ENCODE measurements at regions not wholly inside any gene's neighbourhood (a gene's known extent, or its start where the extent isn't known, plus 50 kb on each side); places are given as distances from the start of the nearest gene placed in this dataset.

DNA sequence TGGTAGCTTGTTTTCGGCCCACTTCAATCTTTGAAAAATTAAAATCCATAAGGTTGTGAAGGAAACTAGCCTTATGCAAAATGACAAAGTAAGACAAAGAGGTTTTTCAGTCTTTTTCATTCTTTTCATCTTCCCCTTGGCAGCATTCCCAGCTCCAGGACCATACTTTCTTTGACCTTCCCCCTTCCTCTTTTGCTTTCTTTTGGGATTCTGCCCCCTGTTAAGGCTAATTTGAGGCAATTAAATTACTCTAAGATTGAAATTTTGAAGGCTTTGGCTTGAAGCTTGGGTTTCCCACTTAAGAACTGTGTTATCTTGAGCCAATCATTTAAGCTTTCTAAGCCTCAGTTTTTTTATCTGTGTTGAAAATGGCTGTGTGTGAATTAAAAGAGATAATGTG lies 124.9 kb downstream of the DACT1 start:
- no peak for TF ChIP-seq POLR2A (IDR thresholded peaks at IDR 0.05)
- TF ChIP-seq, protein P1, sequence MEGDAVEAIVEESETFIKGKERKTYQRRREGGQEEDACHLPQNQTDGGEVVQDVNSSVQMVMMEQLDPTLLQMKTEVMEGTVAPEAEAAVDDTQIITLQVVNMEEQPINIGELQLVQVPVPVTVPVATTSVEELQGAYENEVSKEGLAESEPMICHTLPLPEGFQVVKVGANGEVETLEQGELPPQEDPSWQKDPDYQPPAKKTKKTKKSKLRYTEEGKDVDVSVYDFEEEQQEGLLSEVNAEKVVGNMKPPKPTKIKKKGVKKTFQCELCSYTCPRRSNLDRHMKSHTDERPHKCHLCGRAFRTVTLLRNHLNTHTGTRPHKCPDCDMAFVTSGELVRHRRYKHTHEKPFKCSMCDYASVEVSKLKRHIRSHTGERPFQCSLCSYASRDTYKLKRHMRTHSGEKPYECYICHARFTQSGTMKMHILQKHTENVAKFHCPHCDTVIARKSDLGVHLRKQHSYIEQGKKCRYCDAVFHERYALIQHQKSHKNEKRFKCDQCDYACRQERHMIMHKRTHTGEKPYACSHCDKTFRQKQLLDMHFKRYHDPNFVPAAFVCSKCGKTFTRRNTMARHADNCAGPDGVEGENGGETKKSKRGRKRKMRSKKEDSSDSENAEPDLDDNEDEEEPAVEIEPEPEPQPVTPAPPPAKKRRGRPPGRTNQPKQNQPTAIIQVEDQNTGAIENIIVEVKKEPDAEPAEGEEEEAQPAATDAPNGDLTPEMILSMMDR (IDR thresholded peaks at IDR 0.05), result no peak
- Histone ChIP-seq H3K27ac (no peak overlapping the region), H3K36me3 (no peaks in the 10 kb centered on the region), H3K4me1 (no peaks in the 10 kb centered on the region), H3K27me3 (no peaks in the 10 kb centered on the region), H3K4me3 (no peak overlapping the region), H3K9me3 (no peaks in the 10 kb centered on the region)
- DNase-seq, result no peak
- WGBS, 2 donors, result 88 to 94% methylated on average over 1 of the region's 1 CpG
- intact Hi-C loops (cut with DNase I), result no loop called here

DNA sequence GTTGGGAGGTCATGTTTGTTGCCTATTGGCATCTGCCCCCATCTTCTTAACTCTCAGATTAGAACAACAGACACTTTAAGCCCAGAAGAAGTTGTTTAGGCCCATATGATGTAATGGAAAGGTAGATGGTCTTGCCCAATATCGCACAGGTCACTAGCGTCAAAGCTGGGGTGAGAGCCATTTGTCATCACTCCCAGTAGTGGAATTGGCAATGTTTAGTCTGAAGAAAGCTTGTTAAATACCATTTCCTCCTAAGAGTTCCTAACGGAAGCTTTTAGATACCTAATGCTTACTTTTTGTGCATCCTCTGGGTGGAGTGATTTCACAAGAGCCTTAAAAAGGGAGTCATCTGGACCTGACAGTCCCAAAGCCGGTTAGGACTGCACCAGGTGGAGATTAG lies 125.4 kb downstream of the DACT1 start:
- no peaks in the 10 kb centered on the region for H3K4me1 ChIP-seq
- H3K9me3 ChIP-seq, result no peaks in the 10 kb centered on the region
- no peak overlapping the region for H3K4me3 ChIP-seq
- intact Hi-C loops (cut with DNase I), result no loop called here
- H3K36me3 ChIP-seq, result no peaks in the 10 kb centered on the region
- no peak overlapping the region for H3K27ac ChIP-seq
- TF ChIP-seq, protein P1 (IDR thresholded peaks at IDR 0.05), result no peak
- TF ChIP-seq POLR2A (IDR thresholded peaks at IDR 0.05), result no peak
- 77 to 80% methylated on average over 4 of the region's 4 CpGs for WGBS, 2 donors
- DNase-seq, result no peak
- H3K27me3 ChIP-seq, result no peaks in the 10 kb centered on the region

DNA sequence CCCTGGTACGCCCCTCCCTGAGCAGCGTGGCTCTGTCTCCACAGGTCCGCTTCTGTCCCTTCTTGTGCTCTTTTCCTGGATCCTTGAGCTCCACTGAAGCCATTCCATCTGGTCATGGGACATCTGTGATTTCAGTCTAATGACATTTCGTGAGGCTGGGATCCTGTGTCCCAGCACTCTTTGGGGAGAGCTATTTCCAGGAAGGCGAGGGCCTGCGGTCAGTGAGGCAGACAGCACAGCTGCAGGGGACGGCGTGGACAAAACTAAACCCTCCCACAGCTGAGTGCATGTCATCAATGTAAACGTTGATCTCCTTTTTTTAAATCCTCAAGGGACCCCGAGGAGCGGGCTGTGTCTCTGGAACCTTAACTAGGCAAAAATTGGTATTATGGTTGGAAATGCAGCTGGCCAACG lies 127.7 kb downstream of the DACT1 start:
- no peak for DNase-seq
- 77% methylated on average over 8 to 11 of the region's 12 CpGs for WGBS, 2 donors
- H3K27ac ChIP-seq, result peak overlapping the region in 2 of 4 donors; percentile 19 to 58
- no peak for TF ChIP-seq POLR2A (IDR thresholded peaks at IDR 0.05)
- TF ChIP-seq, protein P1 (IDR thresholded peaks at IDR 0.05), result no peak
- intact Hi-C loops (cut with DNase I), result no loop called here
- no peaks in the 10 kb centered on the region for H3K27me3 ChIP-seq
- H3K4me3 ChIP-seq, result no peak overlapping the region
- no peaks in the 10 kb centered on the region for H3K9me3 ChIP-seq
- H3K36me3 ChIP-seq, result no peaks in the 10 kb centered on the region
- no peaks in the 10 kb centered on the region for H3K4me1 ChIP-seq

DNA sequence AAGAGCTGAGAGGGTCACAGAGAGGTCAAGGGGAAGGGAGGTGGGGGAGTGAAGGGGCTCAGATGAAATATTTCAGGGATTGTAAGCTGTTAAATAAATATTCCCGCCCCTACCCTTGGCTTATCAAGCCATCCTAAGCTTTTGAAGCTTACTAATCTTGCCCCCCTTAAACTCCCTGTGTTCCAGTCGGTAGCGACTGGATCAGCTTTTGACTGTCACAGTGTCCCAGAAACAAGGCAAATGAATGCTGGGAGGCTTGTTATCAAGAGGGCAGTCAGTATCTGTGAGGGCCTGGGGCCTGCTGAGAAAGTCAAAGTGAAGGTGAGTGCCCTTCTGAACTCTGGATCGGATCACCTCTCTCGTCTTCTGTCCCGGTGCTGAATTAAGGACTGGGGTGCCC lies 128.1 kb downstream of the DACT1 start:
- intact Hi-C loops (cut with DNase I), result no loop called here
- no peaks in the 10 kb centered on the region for H3K36me3 ChIP-seq
- no peaks in the 10 kb centered on the region for H3K27me3 ChIP-seq
- H3K9me3 ChIP-seq, result no peaks in the 10 kb centered on the region
- no peaks in the 10 kb centered on the region for H3K4me1 ChIP-seq
- no peak for DNase-seq
- 61 to 78% methylated on average over 5 to 6 of the region's 6 CpGs for WGBS, 2 donors
- TF ChIP-seq, protein P1 (IDR thresholded peaks at IDR 0.05), result no peak
- TF ChIP-seq POLR2A (IDR thresholded peaks at IDR 0.05), result no peak
- no peak overlapping the region for H3K27ac ChIP-seq
- H3K4me3 ChIP-seq, result no peak overlapping the region

DNA sequence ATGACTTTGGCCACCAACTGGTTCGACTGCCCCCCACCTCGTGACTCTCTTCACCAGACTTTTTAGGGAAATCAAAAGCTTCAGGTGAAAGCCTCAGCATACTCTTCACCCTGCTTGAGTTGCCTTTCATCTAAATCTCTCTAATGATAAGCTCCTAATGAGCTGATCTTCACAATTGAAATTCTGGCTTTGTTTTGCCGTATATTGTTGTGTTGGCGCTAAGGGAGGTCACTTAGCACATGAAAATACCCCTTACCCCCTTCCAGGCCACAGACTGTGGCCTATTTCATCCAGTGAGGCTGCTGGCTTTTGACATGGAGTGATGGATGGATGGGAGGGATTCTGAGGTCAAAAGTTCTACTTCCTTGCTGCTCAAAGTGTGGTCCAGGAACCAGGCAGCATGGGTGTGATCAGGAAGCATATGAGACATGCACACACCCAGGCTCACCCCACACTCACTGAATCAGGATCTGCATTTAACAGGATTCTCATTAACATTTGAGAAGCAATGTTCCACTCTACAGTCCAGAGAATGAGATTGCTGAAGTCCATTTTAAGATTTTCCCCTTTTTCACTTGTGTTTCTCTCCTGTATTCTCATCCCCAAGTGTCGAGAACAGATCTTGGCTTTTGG lies 131.4 kb downstream of the DACT1 start:
- WGBS, 2 donors, result 82 to 87% methylated on average over 4 to 5 of the region's 5 CpGs

More for the DNA sequence above, 131.4 kb downstream of the DACT1 start:
- Histone ChIP-seq H3K27me3 (no peaks in the 10 kb centered on the region), H3K4me1 (no peaks in the 10 kb centered on the region), H3K9me3 (no peaks in the 10 kb centered on the region), H3K36me3 (no peaks in the 10 kb centered on the region), H3K4me3 (no peak overlapping the region), H3K27ac (no peak overlapping the region)
- DNase-seq, result no peak
- intact Hi-C loops (cut with DNase I), result no loop called here
- TF ChIP-seq, protein P1 (IDR thresholded peaks at IDR 0.05), result no peak
- TF ChIP-seq POLR2A (IDR thresholded peaks at IDR 0.05), result no peak
